ENCODE measurements at regions not wholly inside any gene's neighbourhood (a gene's known extent, or its start where the extent isn't known, plus 50 kb on each side); places are given as distances from the start of the nearest gene placed in this dataset.

DNA sequence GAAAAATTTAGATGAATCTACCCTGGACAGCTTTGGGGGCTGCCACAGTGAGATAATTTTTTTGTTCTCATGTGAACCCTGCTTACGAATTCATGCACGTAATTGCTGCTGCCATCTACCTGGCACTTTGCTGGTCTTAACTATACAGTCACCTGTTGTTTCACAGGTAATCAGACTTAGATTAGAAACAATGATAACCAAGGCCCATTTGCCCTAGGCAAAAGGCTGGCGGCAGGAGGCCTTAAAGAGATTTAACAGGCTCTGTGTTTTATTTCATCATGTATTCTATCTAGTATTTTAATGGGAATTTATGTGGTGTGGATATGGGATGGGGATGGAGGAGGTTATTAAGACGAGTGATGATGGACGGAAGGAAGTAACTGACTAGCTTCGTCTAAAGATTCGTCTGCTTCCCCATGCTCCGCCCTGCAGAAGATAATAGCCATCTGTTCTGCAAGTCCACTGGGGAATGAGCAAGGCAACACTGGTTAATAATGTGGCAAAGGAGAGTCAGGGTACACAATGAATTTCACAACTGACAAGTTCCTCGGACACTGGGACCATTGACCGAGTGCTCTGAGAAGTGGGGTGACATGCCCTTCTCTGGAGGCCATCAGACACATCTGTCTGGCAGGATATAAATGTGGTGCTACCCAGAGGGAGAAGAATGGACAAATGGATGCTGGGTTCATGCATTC lies 291.8 kb upstream of the TNP1 start:
- Histone ChIP-seq H3K4me1 (ENCODE audit: insufficient read depth) (no peaks in the 10 kb centered on the region), H3K9me3 (ENCODE audit: low read depth) (no peaks in the 10 kb centered on the region), H3K79me2 (no peaks in the 10 kb centered on the region), H3K27ac (no peak overlapping the region), H3K4me3 (no peak overlapping the region), H3K9me2 (replicated peaks; ENCODE audit: insufficient read depth) (no peaks in the 10 kb centered on the region), H4K20me1 (ENCODE audit: insufficient read depth, poor library complexity, severe bottlenecking) (no peaks in the 10 kb centered on the region), H3K27me3 (no peaks in the 10 kb centered on the region), H3K36me3 (replicated peaks; ENCODE audit: insufficient read depth, low read depth) (no peaks in the 10 kb centered on the region), H2AFZ (no peak overlapping the region), H3K4me2 (no peak overlapping the region)
- WGBS (ENCODE audit: low lambda C conversion rate, missing lambda C conversion rate), result 64% methylated on average over 10 of the region's 10 CpGs
- no peak for TF ChIP-seq EZH2phosphoT487 (IDR thresholded peaks at IDR 0.05; ENCODE audit: low read depth, severe bottlenecking, unreplicated experiment)
- TF ChIP-seq, protein P1, sequence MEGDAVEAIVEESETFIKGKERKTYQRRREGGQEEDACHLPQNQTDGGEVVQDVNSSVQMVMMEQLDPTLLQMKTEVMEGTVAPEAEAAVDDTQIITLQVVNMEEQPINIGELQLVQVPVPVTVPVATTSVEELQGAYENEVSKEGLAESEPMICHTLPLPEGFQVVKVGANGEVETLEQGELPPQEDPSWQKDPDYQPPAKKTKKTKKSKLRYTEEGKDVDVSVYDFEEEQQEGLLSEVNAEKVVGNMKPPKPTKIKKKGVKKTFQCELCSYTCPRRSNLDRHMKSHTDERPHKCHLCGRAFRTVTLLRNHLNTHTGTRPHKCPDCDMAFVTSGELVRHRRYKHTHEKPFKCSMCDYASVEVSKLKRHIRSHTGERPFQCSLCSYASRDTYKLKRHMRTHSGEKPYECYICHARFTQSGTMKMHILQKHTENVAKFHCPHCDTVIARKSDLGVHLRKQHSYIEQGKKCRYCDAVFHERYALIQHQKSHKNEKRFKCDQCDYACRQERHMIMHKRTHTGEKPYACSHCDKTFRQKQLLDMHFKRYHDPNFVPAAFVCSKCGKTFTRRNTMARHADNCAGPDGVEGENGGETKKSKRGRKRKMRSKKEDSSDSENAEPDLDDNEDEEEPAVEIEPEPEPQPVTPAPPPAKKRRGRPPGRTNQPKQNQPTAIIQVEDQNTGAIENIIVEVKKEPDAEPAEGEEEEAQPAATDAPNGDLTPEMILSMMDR (IDR thresholded peaks at IDR 0.05; ENCODE audit: poor library complexity), result no peak
- DNase-seq (ENCODE audit: low spot score), result no peak

DNA sequence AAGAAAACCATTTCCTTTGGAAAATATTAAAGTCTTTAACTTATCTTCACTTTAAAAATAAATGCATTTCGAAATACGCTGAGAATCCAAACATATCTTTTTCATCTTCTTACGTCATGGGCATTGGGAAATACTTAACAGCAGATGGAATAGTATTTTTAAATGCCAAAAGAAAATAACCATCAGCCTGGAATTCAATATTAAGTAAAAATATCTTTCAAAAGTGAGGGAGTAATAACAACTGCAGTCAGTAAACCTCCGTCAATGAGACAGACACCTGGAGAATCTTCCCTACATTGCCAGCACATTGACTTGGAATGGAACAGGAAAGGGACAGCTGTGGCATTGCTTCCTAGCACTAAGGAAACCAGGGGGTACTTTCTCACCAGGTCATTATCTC lies 290.4 kb upstream of the TNP1 start:
- Histone ChIP-seq H3K27me3 (no peaks in the 10 kb centered on the region), H3K4me2 (no peak overlapping the region), H3K4me1 (ENCODE audit: insufficient read depth) (no peaks in the 10 kb centered on the region), H3K9me3 (ENCODE audit: low read depth) (no peaks in the 10 kb centered on the region), H2AFZ (no peak overlapping the region), H3K79me2 (no peaks in the 10 kb centered on the region), H3K36me3 (replicated peaks; ENCODE audit: insufficient read depth, low read depth) (no peaks in the 10 kb centered on the region), H3K4me3 (no peak overlapping the region), H4K20me1 (ENCODE audit: insufficient read depth, poor library complexity, severe bottlenecking) (no peaks in the 10 kb centered on the region), H3K27ac (no peak overlapping the region), H3K9me2 (replicated peaks; ENCODE audit: insufficient read depth) (no peaks in the 10 kb centered on the region)
- 90% methylated on average over 4 of the region's 4 CpGs for WGBS (ENCODE audit: low lambda C conversion rate, missing lambda C conversion rate)
- TF ChIP-seq EZH2 (IDR thresholded peaks at IDR 0.05; ENCODE audit: borderline replicate concordance), result no peak
- TF ChIP-seq EZH2phosphoT487 (IDR thresholded peaks at IDR 0.05; ENCODE audit: low read depth, severe bottlenecking, unreplicated experiment), result no peak
- TF ChIP-seq, protein P1 (IDR thresholded peaks at IDR 0.05; ENCODE audit: poor library complexity), result no peak
- no peak for DNase-seq (ENCODE audit: low spot score)

DNA sequence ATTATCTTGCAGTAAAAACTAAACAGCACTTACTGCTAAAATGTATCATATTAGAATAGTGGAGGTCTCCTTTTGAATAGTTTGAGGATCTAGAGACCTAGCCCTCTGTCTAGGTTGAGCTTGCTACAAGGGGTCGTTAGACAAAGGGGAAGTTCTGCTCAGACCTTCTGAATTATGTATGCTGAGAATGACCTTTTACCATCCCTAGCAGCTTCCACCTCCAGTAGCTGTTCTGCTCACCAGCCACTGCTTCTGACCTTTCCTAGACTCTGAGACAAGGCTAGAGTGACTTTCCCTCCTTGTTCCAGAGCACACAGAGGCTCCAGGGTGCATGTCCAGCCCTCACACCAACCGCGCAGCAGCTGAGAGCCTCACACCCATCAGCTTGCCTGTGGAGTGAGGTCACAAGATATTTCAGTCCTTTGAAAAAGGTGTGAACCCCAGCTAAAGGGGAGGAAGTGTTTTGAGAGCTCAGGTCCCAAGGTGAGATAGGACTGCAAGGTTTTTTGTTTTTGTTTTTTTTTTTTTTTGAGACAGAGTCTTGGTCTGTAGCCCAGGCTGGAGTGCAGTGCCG lies 289.3 kb upstream of the TNP1 start:
- H3K27me3 ChIP-seq, result no peaks in the 10 kb centered on the region

More for the DNA sequence above, 289.3 kb upstream of the TNP1 start:
- Histone ChIP-seq H2AFZ (no peak overlapping the region), H3K9me2 (replicated peaks; ENCODE audit: insufficient read depth) (no peaks in the 10 kb centered on the region), H3K4me3 (no peak overlapping the region), H3K9me3 (ENCODE audit: low read depth) (no peaks in the 10 kb centered on the region), H3K27ac (no peak overlapping the region), H4K20me1 (ENCODE audit: insufficient read depth, poor library complexity, severe bottlenecking) (no peaks in the 10 kb centered on the region), H3K4me1 (ENCODE audit: insufficient read depth) (no peaks in the 10 kb centered on the region), H3K36me3 (replicated peaks; ENCODE audit: insufficient read depth, low read depth) (no peaks in the 10 kb centered on the region), H3K4me2 (no peak overlapping the region), H3K79me2 (no peaks in the 10 kb centered on the region)
- 79% methylated on average over 4 of the region's 4 CpGs for WGBS (ENCODE audit: low lambda C conversion rate, missing lambda C conversion rate)
- TF ChIP-seq EZH2 (IDR thresholded peaks at IDR 0.05; ENCODE audit: borderline replicate concordance) (no peak), EZH2phosphoT487 (IDR thresholded peaks at IDR 0.05; ENCODE audit: low read depth, severe bottlenecking, unreplicated experiment) (no peak)
- TF ChIP-seq, protein P1 (IDR thresholded peaks at IDR 0.05; ENCODE audit: poor library complexity), result no peak
- no peak for DNase-seq (ENCODE audit: low spot score)
